Urinary bladder (tissue), 3 donors: ENCODE measurements at regions not wholly inside any gene's neighbourhood (a gene's known extent, or its start where the extent isn't known, plus 50 kb on each side); places are given as distances from the start of the nearest gene placed in this dataset.

ENCODE experiments used
- DNase-seq: peaks from one replicate; pipeline ENCODE4 v3.0.0-alpha.2; 2015; ENCODE audit errors: extremely low spot score
- H3K27ac ChIP-seq: one replicate; pipeline ENCODE4 v1.5.1; 2013; ENCODE audit warnings: low read depth, mild to moderate bottlenecking, moderate library complexity
- H3K36me3 ChIP-seq: one replicate; pipeline ENCODE4 v1.6.1; 2013; ENCODE audit warnings: mild to moderate bottlenecking, moderate library complexity; ENCODE audit not compliant: insufficient read depth
- H3K4me1 ChIP-seq: one replicate; pipeline ENCODE4 v1.6.1; 2013; ENCODE audit warnings: mild to moderate bottlenecking, moderate library complexity; ENCODE audit not compliant: insufficient read depth
- H3K4me3 ChIP-seq: one replicate; pipeline ENCODE4 v1.5.1; 2013; ENCODE audit warnings: low read depth, low read length
- WGBS: extraction: QIAGEN DNeasy Blood & Tissue Kit; methylation state at CpG from one replicate; pipeline ENCODE4 v1.1.7; 2013; 5-methylcytosine and 5-hydroxymethylcytosine counted together
- donor health status: healthy with polysubstance abuse.
- donor health status: healthy.

GRCh38 chr20:6397115-6397514, 274.3 kb upstream of the FERMT1 start:
- Histone ChIP-seq H3K27ac (no peak overlapping the region), H3K36me3 (no peaks in the 10 kb centered on the region), H3K4me3 (no peak overlapping the region), H3K4me1 (no peaks in the 10 kb centered on the region)
- DNase-seq, result no peak
- 78% methylated on average over 2 of the region's 2 CpGs for WGBS

- DNase-seq, result no peak
- no peaks in the 10 kb centered on the region for H3K4me1 ChIP-seq
- H3K27ac ChIP-seq, result no peak overlapping the region
- 31% methylated on average over 2 of the region's 2 CpGs for WGBS
- no peak overlapping the region for H3K4me3 ChIP-seq
- H3K36me3 ChIP-seq, result no peaks in the 10 kb centered on the region
These were observed 272.9 kb upstream of the FERMT1 start for GRCh38 chr20:6395695-6396094.

GRCh38 chr20:6388671-6389197, 265.9 kb upstream of the FERMT1 start:
- no peak overlapping the region for H3K4me3 ChIP-seq
- no peaks in the 10 kb centered on the region for H3K4me1 ChIP-seq
- 70% methylated on average over 4 of the region's 4 CpGs for WGBS
- H3K27ac ChIP-seq, result no peak overlapping the region
- no peak for DNase-seq
- H3K36me3 ChIP-seq, result no peaks in the 10 kb centered on the region

GRCh38 chr20:6384956-6385486, 262.2 kb upstream of the FERMT1 start:
- Histone ChIP-seq H3K27ac (no peak overlapping the region), H3K4me1 (no peaks in the 10 kb centered on the region), H3K4me3 (no peak overlapping the region), H3K36me3 (no peaks in the 10 kb centered on the region)
- no peak for DNase-seq
- WGBS, result 75% methylated on average over 2 of the region's 2 CpGs

- Histone ChIP-seq H3K36me3 (no peaks in the 10 kb centered on the region), H3K4me3 (no peak overlapping the region), H3K4me1 (no peaks in the 10 kb centered on the region), H3K27ac (no peak overlapping the region)
- DNase-seq, result no peak
- WGBS, result 72% methylated on average over 4 of the region's 4 CpGs
These were observed 261.6 kb upstream of the FERMT1 start for GRCh38 chr20:6384380-6384779.

- no peak for DNase-seq
- no peak overlapping the region for H3K27ac ChIP-seq
- 45% methylated on average over 4 of the region's 4 CpGs for WGBS
- no peaks in the 10 kb centered on the region for H3K4me1 ChIP-seq
- H3K36me3 ChIP-seq, result no peaks in the 10 kb centered on the region
- no peak overlapping the region for H3K4me3 ChIP-seq
These were observed 259.1 kb upstream of the FERMT1 start for GRCh38 chr20:6381887-6382286.

- no peaks in the 10 kb centered on the region for H3K36me3 ChIP-seq
- no peaks in the 10 kb centered on the region for H3K4me1 ChIP-seq
- H3K4me3 ChIP-seq, result no peak overlapping the region
- H3K27ac ChIP-seq, result no peak overlapping the region
- DNase-seq, result no peak
These were observed 239.4 kb upstream of the FERMT1 start for GRCh38 chr20:6362245-6362644.

GRCh38 chr20:6360766-6361165, 237.9 kb upstream of the FERMT1 start:
- 86% methylated on average over 5 of the region's 5 CpGs for WGBS
- no peak overlapping the region for H3K4me3 ChIP-seq
- H3K36me3 ChIP-seq, result no peaks in the 10 kb centered on the region
- no peak overlapping the region for H3K27ac ChIP-seq
- H3K4me1 ChIP-seq, result no peaks in the 10 kb centered on the region
- DNase-seq, result no peak

- no peak for DNase-seq
- H3K27ac ChIP-seq, result no peak overlapping the region
- 82% methylated on average over 7 of the region's 7 CpGs for WGBS
- H3K4me3 ChIP-seq, result no peak overlapping the region
- no peaks in the 10 kb centered on the region for H3K36me3 ChIP-seq
- no peaks in the 10 kb centered on the region for H3K4me1 ChIP-seq
These were observed 233.1 kb upstream of the FERMT1 start for GRCh38 chr20:6355754-6356451.

- DNase-seq, result no peak
- no peaks in the 10 kb centered on the region for H3K36me3 ChIP-seq
- no peak overlapping the region for H3K4me3 ChIP-seq
- no peaks in the 10 kb centered on the region for H3K4me1 ChIP-seq
- H3K27ac ChIP-seq, result no peak overlapping the region
These were observed 226.1 kb upstream of the FERMT1 start for GRCh38 chr20:6348908-6349307.

GRCh38 chr20:6347916-6348315, 225.1 kb upstream of the FERMT1 start:
- H3K36me3 ChIP-seq, result no peaks in the 10 kb centered on the region
- H3K4me3 ChIP-seq, result no peak overlapping the region
- DNase-seq, result no peak
- H3K27ac ChIP-seq, result no peak overlapping the region
- no peaks in the 10 kb centered on the region for H3K4me1 ChIP-seq

GRCh38 chr20:6341491-6341890, 218.7 kb upstream of the FERMT1 start:
- no peaks in the 10 kb centered on the region for H3K4me1 ChIP-seq
- 94% methylated on average over 1 of the region's 1 CpG for WGBS

GRCh38 chr20:6339176-6339575, 216.3 kb upstream of the FERMT1 start:
- no peak overlapping the region for H3K4me3 ChIP-seq
- H3K36me3 ChIP-seq, result no peaks in the 10 kb centered on the region
- no peak for DNase-seq
- no peaks in the 10 kb centered on the region for H3K4me1 ChIP-seq
- no peak overlapping the region for H3K27ac ChIP-seq
- 80% methylated on average over 1 of the region's 1 CpG for WGBS

More at GRCh38 chr20:6341491-6341890, 218.7 kb upstream of the FERMT1 start:
- H3K36me3 ChIP-seq, result no peaks in the 10 kb centered on the region
- no peak overlapping the region for H3K27ac ChIP-seq
- DNase-seq, result no peak
- no peak overlapping the region for H3K4me3 ChIP-seq

GRCh38 chr20:6333110-6333509, 210.3 kb upstream of the FERMT1 start:
- WGBS, result 76% methylated on average over 5 of the region's 5 CpGs
- no peaks in the 10 kb centered on the region for H3K4me1 ChIP-seq
- DNase-seq, result no peak
- H3K4me3 ChIP-seq, result no peak overlapping the region
- no peaks in the 10 kb centered on the region for H3K36me3 ChIP-seq
- H3K27ac ChIP-seq, result no peak overlapping the region
